Umbilical cord (tissue), 1 donor: ENCODE measurements at regions not wholly inside any gene's neighbourhood (a gene's known extent, or its start where the extent isn't known, plus 50 kb on each side); places are given as distances from the start of the nearest gene placed in this dataset.
"Not testable (repeated sequence)": the region's sequence is repeated elsewhere in the genome, so short reads cannot be mapped to it uniquely, and the experiment has no call there.

Source experiments
- DNase-seq: peaks from one replicate; pipeline ENCODE4 v3.0.0-alpha.2; 2015; ENCODE audit warnings: low spot score

- no peak for DNase-seq
Observed at GRCh38 chr10:36872702-36873393, 252.6 kb upstream of the ANKRD30A start.

- no peak for DNase-seq
Observed at GRCh38 chr10:36840788-36841187, 284.6 kb upstream of the ANKRD30A start.

GRCh38 chr10:36837416-36837815 lies 288.0 kb upstream of the ANKRD30A start:
- no peak for DNase-seq

GRCh38 chr10:36819781-36820180 lies 305.6 kb upstream of the ANKRD30A start:
- DNase-seq, result no peak

GRCh38 chr10:36817898-36818297 lies 307.5 kb upstream of the ANKRD30A start:
- no peak for DNase-seq

- DNase-seq, result no peak
Observed at GRCh38 chr10:36808625-36809362, 316.6 kb upstream of the ANKRD30A start.

GRCh38 chr10:36803229-36803628 lies 322.2 kb upstream of the ANKRD30A start:
- peak; percentile 5 for DNase-seq

- DNase-seq, result peak; percentile 88
Observed at GRCh38 chr10:36802490-36803153, 322.8 kb upstream of the ANKRD30A start.

GRCh38 chr10:36801660-36802059 lies 323.7 kb upstream of the ANKRD30A start:
- DNase-seq, result no peak

GRCh38 chr10:36794981-36795380 lies 330.4 kb upstream of the ANKRD30A start:
- no peak for DNase-seq

GRCh38 chr10:36789974-36790373 lies 335.4 kb upstream of the ANKRD30A start:
- no peak for DNase-seq

- no peak for DNase-seq
Observed at GRCh38 chr10:36788152-36788551, 337.2 kb upstream of the ANKRD30A start.

GRCh38 chr10:36783400-36783799 lies 342.0 kb upstream of the ANKRD30A start:
- no peak for DNase-seq

- DNase-seq, result no peak
Observed at GRCh38 chr10:36781570-36781969, 343.8 kb upstream of the ANKRD30A start.

GRCh38 chr10:36780158-36780557 lies 345.2 kb upstream of the ANKRD30A start:
- no peak for DNase-seq

- peak; percentile 90 for DNase-seq
Observed at GRCh38 chr10:36779238-36779846, 346.1 kb upstream of the ANKRD30A start.

- DNase-seq, result peak; percentile 40
Observed at GRCh38 chr10:36778651-36779050, 346.7 kb upstream of the ANKRD30A start.

GRCh38 chr10:36773652-36774051 lies 351.7 kb upstream of the ANKRD30A start:
- DNase-seq, result no peak

GRCh38 chr10:36771725-36772124 lies 353.7 kb upstream of the ANKRD30A start:
- no peak for DNase-seq

- DNase-seq, result not testable (repeated sequence)
Observed at GRCh38 chr10:36769741-36770140, 355.7 kb upstream of the ANKRD30A start.

- no peak for DNase-seq
Observed at GRCh38 chr10:36766940-36767339, 358.5 kb upstream of the ANKRD30A start.

GRCh38 chr10:36766415-36766810 lies 359.0 kb upstream of the ANKRD30A start:
- no peak for DNase-seq
